T-cell (primary cell): ENCODE measurements at regions not wholly inside any gene's neighbourhood (a gene's known extent, or its start where the extent isn't known, plus 50 kb on each side); places are given as distances from the start of the nearest gene placed in this dataset.
"Not testable (repeated sequence)": the region's sequence is repeated elsewhere in the genome, so short reads cannot be mapped to it uniquely, and the experiment has no call there.

ENCODE experiments used
- ATAC-seq, 4 experiments: fragments of 200-7000 bp in 3 of 4; fragments of 150-1000 bp in 1 of 4; cut with Tn5 transposase; replicated peaks in 1 of 4; 1 replicate in 3 of 4; 2 replicates in 1 of 4; pipeline ENCODE4 v1.10.0; 2021; ENCODE audit warnings: moderate library complexity in 3 of 4, mild to moderate bottlenecking in 2 of 4, moderate number of reproducible peaks in 1 of 4
- CTCF ChIA-PET, 2 donors: fragments of 300-600 bp; sonication (Branson Sonifier 250); formaldehyde crosslinking; loops; one replicate each; lab custom pipeline; 2022; ENCODE audit warnings: antibody characterized with exemption in 2 of 2; lab: Charles Lee
- POLR2A ChIA-PET, 2 donors: fragments of 300-600 bp; sonication (Branson Sonifier 250); formaldehyde crosslinking; loops; one replicate each; lab custom pipeline; 2022; ENCODE audit warnings: antibody characterized with exemption in 2 of 2; lab: Charles Lee
- DNase-seq, 35 experiments: peaks; one replicate each; pipeline versions ENCODE4 v3.0.0 to v3.0.0-alpha.2; 2013 to 2023
- H3K27ac ChIP-seq: one replicate; pipeline ENCODE4 v1.5.1; 2013; ENCODE audit warnings: low read length
- H3K27me3 ChIP-seq, 2 experiments: replicated peaks in 1 of 2; 1 replicate in 1 of 2; 2 replicates in 1 of 2; pipeline versions ENCODE4 v1.6.1 to v1.7.0; 2013; ENCODE audit warnings: low read length in 1 of 2, mixed read lengths in 1 of 2; ENCODE audit not compliant: control insufficient read depth in 2 of 2, insufficient read depth in 2 of 2; ENCODE audit errors: extremely low read depth in 1 of 2
- H3K36me3 ChIP-seq, 2 donors: 1 replicate in 1 of 2; 2 replicates in 1 of 2; pipeline versions ENCODE4 v1.6.1 to v1.7.0; 2013; ENCODE audit warnings: low read length in 1 of 2; ENCODE audit not compliant: control insufficient read depth in 2 of 2, insufficient read depth in 1 of 2; ENCODE audit errors: extremely low read depth in 1 of 2
- H3K4me1 ChIP-seq, 2 experiments: 1 replicate in 1 of 2; 2 replicates in 1 of 2; pipeline versions ENCODE4 v1.6.1 to v1.7.0; 2013; ENCODE audit warnings: low read length in 2 of 2, mixed read lengths in 1 of 2; ENCODE audit not compliant: insufficient read depth in 2 of 2, control insufficient read depth in 1 of 2; ENCODE audit errors: extremely low read depth in 1 of 2
- H3K4me3 ChIP-seq, 2 donors: 1 replicate in 1 of 2; 2 replicates in 1 of 2; pipeline versions ENCODE4 v1.5.1 to v1.7.0; 2013; ENCODE audit warnings: mild to moderate bottlenecking in 2 of 2, low read length in 1 of 2, moderate library complexity in 1 of 2; ENCODE audit not compliant: control insufficient read depth in 1 of 2; ENCODE audit errors: extremely low read depth in 1 of 2
- H3K9me3 ChIP-seq: 2 replicates; pipeline ENCODE4 v1.7.0; 2013
- H3K27ac Mint-ChIP-seq, 2 donors: one replicate each; pipeline ENCODE4 v1.8.0; 2020 to 2021; ENCODE audit warnings: mild to moderate bottlenecking in 2 of 2, mixed read lengths in 2 of 2
- H3K27me3 Mint-ChIP-seq, 2 donors: one replicate each; pipeline ENCODE4 v1.8.0; 2021 to 2022; ENCODE audit warnings: mixed read lengths in 2 of 2
- H3K36me3 Mint-ChIP-seq: one replicate; pipeline ENCODE4 v1.8.0; 2021; ENCODE audit warnings: mixed read lengths
- H3K4me1 Mint-ChIP-seq, 3 donors: one replicate each; pipeline ENCODE4 v1.8.0; 2020 to 2022; ENCODE audit warnings: mixed read lengths in 3 of 3, mild to moderate bottlenecking in 1 of 3
- H3K4me3 Mint-ChIP-seq, 3 donors: one replicate each; pipeline ENCODE4 v1.8.0; 2020 to 2022; ENCODE audit warnings: mild to moderate bottlenecking in 3 of 3, mixed read lengths in 3 of 3, moderate library complexity in 3 of 3
- H3K9me3 Mint-ChIP-seq, 3 donors: one replicate each; pipeline ENCODE4 v1.8.0; 2020 to 2022; ENCODE audit warnings: mixed read lengths in 3 of 3
- WGBS: methylation state at CpG from one replicate; pipeline ENCODE4 v1.1.5; 2013; ENCODE audit warnings: missing lambda C conversion rate; ENCODE audit not compliant: insufficient coverage; 5-methylcytosine and 5-hydroxymethylcytosine counted together

DNA sequence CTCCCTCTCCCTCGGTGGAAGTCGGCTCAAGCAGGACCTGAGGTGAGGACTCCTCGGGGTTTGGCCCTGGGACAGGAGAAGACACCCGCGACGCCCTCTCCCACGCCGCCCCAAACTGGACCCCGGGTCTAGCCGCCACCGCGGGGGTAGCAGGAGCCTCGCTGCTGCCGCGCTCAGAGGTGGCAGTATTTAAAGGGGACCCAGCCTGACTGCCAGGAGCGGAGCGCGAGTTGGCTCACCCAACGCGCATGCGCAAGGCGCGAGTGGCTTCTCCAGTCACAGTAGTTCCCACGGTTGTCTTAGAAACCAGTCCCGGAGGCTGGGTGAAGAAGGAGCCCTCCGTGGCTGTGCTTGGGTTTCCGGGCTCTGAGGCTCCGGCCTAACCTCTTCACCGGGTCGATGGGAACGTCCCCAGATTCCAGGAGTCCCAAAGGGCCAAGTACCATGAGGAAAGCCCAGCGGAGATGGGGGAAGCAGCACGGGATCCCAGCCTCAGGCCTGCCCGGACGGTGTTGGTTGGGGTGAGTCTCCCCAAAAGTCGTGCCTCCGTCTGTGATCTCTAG, 477.8 kb downstream of the SPATA31A7 start:
- H3K4me1 ChIP-seq, result no peaks in the 10 kb centered on the region
- no peaks in the 10 kb centered on the region for H3K9me3 ChIP-seq
- ChIA-PET POLR2A (no interaction called here), CTCF (no interaction called here)
- no peaks in the 10 kb centered on the region for H3K36me3 ChIP-seq
- no peak for ATAC-seq
- 90% methylated on average over 32 of the region's 37 CpGs for WGBS
- Mint-ChIP-seq H3K9me3 (peaks cover 14 to 27% (median 19%) of the 10 kb centered on the region in 3 donors), H3K4me1 (no peaks in the 10 kb centered on the region), H3K27ac (no peak overlapping the region), H3K4me3 (no peak overlapping the region), H3K36me3 (peaks cover 2% of the 10 kb centered on the region), H3K27me3 (no peaks in the 10 kb centered on the region)
- H3K27me3 ChIP-seq, result no peaks in the 10 kb centered on the region
- H3K27ac ChIP-seq, result no peak overlapping the region
- no peak overlapping the region for H3K4me3 ChIP-seq
- DNase-seq, result no peak

DNA sequence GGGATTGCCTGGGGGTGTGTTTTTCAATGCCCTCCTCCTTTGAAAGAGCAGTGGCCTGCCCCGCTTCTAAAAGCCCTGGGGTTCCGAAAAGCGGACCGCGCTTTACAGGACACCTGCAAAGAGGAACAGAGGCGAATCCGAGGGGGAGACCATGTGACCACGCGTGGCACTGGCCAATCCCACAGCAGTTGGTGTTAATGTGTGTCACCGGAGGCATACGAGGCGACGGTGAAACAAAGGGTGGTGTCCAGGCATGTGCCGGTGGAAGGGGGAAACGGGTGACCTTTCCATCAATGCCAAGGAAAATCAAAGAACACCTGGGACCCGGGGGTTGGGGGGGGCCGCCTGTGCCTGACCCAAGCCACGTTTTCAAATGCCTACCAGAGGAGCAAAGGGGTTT, 478.4 kb downstream of the SPATA31A7 start:
- H3K27ac Mint-ChIP-seq, H3K4me3 Mint-ChIP-seq, H3K27me3 ChIP-seq, H3K4me1 ChIP-seq, H3K27ac ChIP-seq, H3K4me1 Mint-ChIP-seq, H3K36me3 Mint-ChIP-seq, H3K4me3 ChIP-seq, POLR2A ChIA-PET, H3K9me3 ChIP-seq, CTCF ChIA-PET, H3K27me3 Mint-ChIP-seq, DNase-seq, ATAC-seq, H3K36me3 ChIP-seq: not testable (repeated sequence)
- peaks cover 14 to 28% (median 19%) of the 10 kb centered on the region in 3 donors for H3K9me3 Mint-ChIP-seq
- WGBS, result 92% methylated on average over 14 of the region's 18 CpGs

DNA sequence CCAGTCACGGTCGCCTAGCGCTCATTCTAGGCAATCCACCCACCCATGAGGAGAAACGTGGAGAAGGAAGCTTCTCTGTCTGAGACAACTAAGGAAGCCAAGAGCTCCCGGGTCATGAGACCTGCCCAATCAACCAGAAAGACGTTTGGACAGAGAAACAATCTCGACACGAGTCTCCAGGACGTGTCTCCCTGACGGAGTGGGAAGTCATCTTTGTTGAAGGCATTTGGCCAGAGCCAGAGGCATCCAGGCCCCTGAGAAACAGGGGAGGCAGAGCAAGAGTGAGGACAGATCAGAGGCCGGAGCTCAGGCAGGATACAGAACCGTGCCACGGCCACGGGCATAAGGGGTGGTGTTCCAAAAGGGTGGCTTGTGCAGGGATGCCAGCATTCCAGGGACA, 479.0 kb downstream of the SPATA31A7 start:
- DNase-seq (no peak), ATAC-seq (no peak)
- no peaks in the 10 kb centered on the region for H3K27me3 Mint-ChIP-seq
- ChIA-PET CTCF (no interaction called here), POLR2A (no interaction called here)
- H3K9me3 Mint-ChIP-seq, result peaks cover 14 to 31% (median 19%) of the 10 kb centered on the region in 3 donors
- Histone ChIP-seq H3K27me3 (no peaks in the 10 kb centered on the region), H3K27ac (no peak overlapping the region), H3K4me3 (no peak overlapping the region), H3K36me3 (no peaks in the 10 kb centered on the region), H3K9me3 (no peaks in the 10 kb centered on the region), H3K4me1 (no peaks in the 10 kb centered on the region)
- H3K4me1 Mint-ChIP-seq, result peaks cover 0 to 2% (median 0%) of the 10 kb centered on the region in 3 donors
- H3K27ac Mint-ChIP-seq, result peak overlapping the region in 1 of 2 donors; percentile 39
- peaks cover 2% of the 10 kb centered on the region for H3K36me3 Mint-ChIP-seq
- WGBS, result 88% methylated on average over 13 of the region's 14 CpGs
- no peak overlapping the region for H3K4me3 Mint-ChIP-seq

DNA sequence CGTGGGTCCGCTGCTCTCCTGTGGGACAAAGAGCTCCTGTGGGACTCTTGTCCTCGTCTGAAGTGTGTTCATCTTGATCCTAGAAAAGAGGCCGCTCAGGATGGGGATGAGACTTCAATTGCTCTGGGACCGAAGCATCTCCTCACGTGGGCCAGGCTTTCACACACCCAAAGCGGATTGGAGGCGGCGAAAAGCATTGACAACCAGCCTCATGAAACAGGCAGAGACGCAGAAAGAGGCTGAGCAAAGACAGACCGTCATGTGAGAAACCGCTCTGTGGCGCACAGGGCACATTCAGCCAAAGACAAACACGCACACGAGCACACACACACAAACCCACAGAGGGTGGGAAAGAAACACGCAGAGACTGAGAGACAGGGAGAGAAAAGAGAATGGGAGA, 479.5 kb downstream of the SPATA31A7 start:
- WGBS, result 70% methylated on average over 9 of the region's 16 CpGs
- Histone ChIP-seq H3K4me3 (no peak overlapping the region), H3K9me3 (no peaks in the 10 kb centered on the region), H3K27me3 (no peaks in the 10 kb centered on the region), H3K27ac (no peak overlapping the region), H3K36me3 (no peaks in the 10 kb centered on the region), H3K4me1 (no peaks in the 10 kb centered on the region)
- Mint-ChIP-seq H3K36me3 (peaks cover 2% of the 10 kb centered on the region), H3K9me3 (peaks cover 14 to 31% (median 19%) of the 10 kb centered on the region in 3 donors), H3K4me3 (no peak overlapping the region), H3K4me1 (peaks cover 0 to 2% (median 0%) of the 10 kb centered on the region in 3 donors), H3K27me3 (no peaks in the 10 kb centered on the region), H3K27ac (no peak overlapping the region)
- ATAC-seq (no peak), DNase-seq (no peak)
- POLR2A ChIA-PET, result no interaction called here
- CTCF ChIA-PET, result no interaction called here

DNA sequence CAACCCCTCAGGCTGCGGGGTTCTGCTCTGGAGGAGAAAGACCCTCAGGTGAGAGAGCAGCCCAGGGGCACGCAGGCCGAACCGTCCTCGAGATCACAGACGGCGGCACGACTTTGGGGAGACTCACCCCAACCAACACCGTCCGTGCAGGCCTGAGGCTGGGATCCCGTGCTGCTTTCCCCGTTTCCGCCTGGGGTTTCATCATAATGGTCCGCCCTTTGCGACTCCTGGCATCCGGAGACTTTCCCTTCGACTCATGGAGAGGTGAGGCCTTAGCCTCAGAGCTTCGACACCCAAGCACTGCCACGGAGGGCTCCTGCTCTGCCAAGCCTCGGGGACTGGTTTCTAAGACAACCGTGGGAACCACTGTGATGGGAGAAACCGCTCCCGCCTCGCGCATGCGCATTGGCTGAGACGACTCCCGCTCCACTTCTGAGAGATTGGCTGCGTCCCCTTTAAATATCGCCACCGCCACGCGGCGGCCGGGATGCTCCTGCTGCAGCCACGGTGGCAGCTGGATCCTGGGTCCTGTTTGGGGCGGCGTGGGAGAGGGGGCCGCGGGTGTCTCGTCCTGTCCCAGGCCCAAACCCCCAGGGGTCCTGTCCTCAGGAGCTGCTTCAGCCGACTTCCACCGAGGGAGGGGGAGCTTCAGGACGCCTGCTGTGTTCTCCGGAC, 480.1 kb downstream of the SPATA31A7 start:
- H3K4me3 Mint-ChIP-seq, H3K4me1 ChIP-seq, ATAC-seq, H3K9me3 ChIP-seq, H3K4me3 ChIP-seq, H3K27me3 Mint-ChIP-seq, H3K27ac ChIP-seq, H3K27ac Mint-ChIP-seq, POLR2A ChIA-PET, H3K27me3 ChIP-seq, H3K36me3 Mint-ChIP-seq, CTCF ChIA-PET, H3K36me3 ChIP-seq, H3K4me1 Mint-ChIP-seq: not testable (repeated sequence)
- WGBS, result 82% methylated on average over 39 of the region's 45 CpGs
- peak in 1 of 35 experiments; percentile 8 for DNase-seq
- H3K9me3 Mint-ChIP-seq, result peaks cover 14 to 31% (median 19%) of the 10 kb centered on the region in 3 donors

DNA sequence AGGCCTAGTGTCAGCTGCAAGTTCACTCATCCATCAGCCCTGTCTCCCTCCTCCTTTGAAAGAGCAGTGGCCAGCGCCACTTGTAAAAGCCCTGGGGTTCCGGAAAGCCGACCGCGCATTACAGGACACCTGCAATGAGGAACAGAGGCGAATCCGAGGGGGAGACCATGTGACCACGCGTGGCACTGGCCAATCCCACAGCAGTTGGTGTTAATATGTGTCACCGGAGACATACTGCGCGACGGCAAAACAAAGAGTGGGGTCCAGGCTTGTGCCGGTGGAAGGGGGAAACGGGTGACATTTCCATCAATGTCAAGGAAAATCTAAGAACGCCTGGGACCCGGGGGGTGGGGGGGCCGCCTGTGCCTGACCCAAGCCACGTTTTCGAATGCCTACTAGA, 480.8 kb downstream of the SPATA31A7 start:
- ChIA-PET CTCF (no interaction called here), POLR2A (no interaction called here)
- H3K4me1 ChIP-seq, result no peaks in the 10 kb centered on the region
- H3K4me1 Mint-ChIP-seq, result peaks cover 0 to 6% (median 2%) of the 10 kb centered on the region in 3 donors
- H3K4me3 ChIP-seq, result no peak overlapping the region
- no peaks in the 10 kb centered on the region for H3K9me3 ChIP-seq
- H3K27ac Mint-ChIP-seq, result no peak overlapping the region
- H3K36me3 ChIP-seq, result no peaks in the 10 kb centered on the region
- no peaks in the 10 kb centered on the region for H3K27me3 Mint-ChIP-seq
- DNase-seq (no peak), ATAC-seq (no peak)
- no peaks in the 10 kb centered on the region for H3K27me3 ChIP-seq
- H3K27ac ChIP-seq, result no peak overlapping the region
- peaks cover 2% of the 10 kb centered on the region for H3K36me3 Mint-ChIP-seq
- WGBS, result 68% methylated on average over 15 of the region's 20 CpGs
- peaks cover 12 to 29% (median 17%) of the 10 kb centered on the region in 3 donors for H3K9me3 Mint-ChIP-seq
- H3K4me3 Mint-ChIP-seq, result no peak overlapping the region
